ENCODE measurements at regions not wholly inside any gene's neighbourhood (a gene's known extent, or its start where the extent isn't known, plus 50 kb on each side); places are given as distances from the start of the nearest gene placed in this dataset.

- Histone ChIP-seq H3K36me3 (ENCODE audit: control insufficient read depth in 2 of 4, insufficient read depth in 4 of 4, low read length in 3 of 4) (no peaks in the 10 kb centered on the region), H2AFZ (ENCODE audit: low read length) (no peak overlapping the region), H4K20me1 (replicated peaks in 1 of 2; ENCODE audit: control insufficient read depth in 1 of 2, insufficient read depth in 2 of 2, low read length in 2 of 2) (no peaks in the 10 kb centered on the region), H3K4me2 (ENCODE audit: insufficient read depth in 1 of 2, low read depth in 2 of 2, low read length in 2 of 2) (no peak overlapping the region), H3K79me1 (ENCODE audit: low read depth, low read length) (no peaks in the 10 kb centered on the region), H3K18ac (ENCODE audit: extremely low read depth, low read length) (no peak overlapping the region), H3K4me1 (replicated peaks in 1 of 4; ENCODE audit: control insufficient read depth in 3 of 4, insufficient read depth in 4 of 4, low read length in 3 of 4) (no peaks in the 10 kb centered on the region), H3K27me3 (replicated peaks in 1 of 4; ENCODE audit: control insufficient read depth in 3 of 4, extremely low read depth in 1 of 4, insufficient read depth in 3 of 4, low read length in 3 of 4) (peaks cover 0 to 1% (median 0%) of the 10 kb centered on the region in 4 experiments; a peak in 1 of 7 replicates), H2BK15ac (ENCODE audit: low read length) (no peak overlapping the region), H2AK5ac (ENCODE audit: low read depth, low read length) (no peak overlapping the region), H3K14ac (ENCODE audit: insufficient read length) (no peak overlapping the region), H2BK12ac (ENCODE audit: low read depth, low read length) (no peak overlapping the region), H2BK20ac (ENCODE audit: low read length) (no peak overlapping the region), H3K9ac (replicated peaks in 1 of 4; ENCODE audit: extremely low read depth in 1 of 4, low read depth in 3 of 4, low read length in 3 of 4) (no peak overlapping the region), H3K27ac (ENCODE audit: low read depth, low read length) (no peak overlapping the region), H3K23ac (ENCODE audit: insufficient read length) (no peak overlapping the region), H3K9me3 (ENCODE audit: insufficient read depth in 2 of 2, low read depth in 1 of 2, low read length in 1 of 2) (no peaks in the 10 kb centered on the region), H3K4me3 (ENCODE audit: extremely low read depth in 1 of 4, insufficient read depth in 2 of 4, low read depth in 3 of 4, low read length in 4 of 4) (no peak overlapping the region), H2BK5ac (ENCODE audit: low read depth, low read length) (no peak overlapping the region), H3K4ac (replicated peaks; ENCODE audit: insufficient read length, low read depth, low read length) (no peak overlapping the region), H3K79me2 (ENCODE audit: control insufficient read depth in 1 of 2, insufficient read depth in 2 of 2, low read length in 2 of 2) (no peaks in the 10 kb centered on the region), H3K23me2 (ENCODE audit: low read depth, low read length) (no peaks in the 10 kb centered on the region), H3K56ac (replicated peaks; ENCODE audit: insufficient read length, low read depth, low read length) (no peak overlapping the region), H4K8ac (ENCODE audit: extremely low read depth, insufficient read depth, low read length) (no peak overlapping the region), H4K5ac (ENCODE audit: insufficient read length, low read depth, low read length) (no peak overlapping the region), H2BK120ac (replicated peaks; ENCODE audit: low read depth, low read length) (no peak overlapping the region), H4K91ac (replicated peaks; ENCODE audit: insufficient read length, low read length) (no peak overlapping the region)
- FAIRE-seq (no peak), DNase-seq (ENCODE audit: low read depth in 1 of 2, low spot score in 2 of 2) (no peak)
- ChIA-PET POLR2A (ENCODE audit: partially characterized antibody) (no interaction called here), CTCF (ENCODE audit: partially characterized antibody) (no interaction called here)
- WGBS, 2 experiments (ENCODE audit: extremely low coverage in 1 of 2, insufficient coverage in 1 of 2, insufficient read length in 1 of 2, insufficient replicate concordance in 2 of 2, low coverage in 1 of 2, low lambda C conversion rate in 2 of 2, missing lambda C conversion rate in 1 of 2), result 93% methylated on average over 3 of the region's 3 CpGs; no CpG with 5 or more reads in 1 of the 2 experiments
- TF ChIP-seq, protein P1, sequence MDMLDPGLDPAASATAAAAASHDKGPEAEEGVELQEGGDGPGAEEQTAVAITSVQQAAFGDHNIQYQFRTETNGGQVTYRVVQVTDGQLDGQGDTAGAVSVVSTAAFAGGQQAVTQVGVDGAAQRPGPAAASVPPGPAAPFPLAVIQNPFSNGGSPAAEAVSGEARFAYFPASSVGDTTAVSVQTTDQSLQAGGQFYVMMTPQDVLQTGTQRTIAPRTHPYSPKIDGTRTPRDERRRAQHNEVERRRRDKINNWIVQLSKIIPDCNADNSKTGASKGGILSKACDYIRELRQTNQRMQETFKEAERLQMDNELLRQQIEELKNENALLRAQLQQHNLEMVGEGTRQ (IDR thresholded peaks at IDR 0.05; ENCODE audit: low read length), result no peak
Measured at GRCh38 chr2:35204323-35204722, 1151.3 kb upstream of the CRIM1 start.

Measured in H1 (cell line).